ENCODE measurements at regions not wholly inside any gene's neighbourhood (a gene's known extent, or its start where the extent isn't known, plus 50 kb on each side); places are given as distances from the start of the nearest gene placed in this dataset.
"Not testable (repeated sequence)": the region's sequence is repeated elsewhere in the genome, so short reads cannot be mapped to it uniquely, and the experiment has no call there.

DNA sequence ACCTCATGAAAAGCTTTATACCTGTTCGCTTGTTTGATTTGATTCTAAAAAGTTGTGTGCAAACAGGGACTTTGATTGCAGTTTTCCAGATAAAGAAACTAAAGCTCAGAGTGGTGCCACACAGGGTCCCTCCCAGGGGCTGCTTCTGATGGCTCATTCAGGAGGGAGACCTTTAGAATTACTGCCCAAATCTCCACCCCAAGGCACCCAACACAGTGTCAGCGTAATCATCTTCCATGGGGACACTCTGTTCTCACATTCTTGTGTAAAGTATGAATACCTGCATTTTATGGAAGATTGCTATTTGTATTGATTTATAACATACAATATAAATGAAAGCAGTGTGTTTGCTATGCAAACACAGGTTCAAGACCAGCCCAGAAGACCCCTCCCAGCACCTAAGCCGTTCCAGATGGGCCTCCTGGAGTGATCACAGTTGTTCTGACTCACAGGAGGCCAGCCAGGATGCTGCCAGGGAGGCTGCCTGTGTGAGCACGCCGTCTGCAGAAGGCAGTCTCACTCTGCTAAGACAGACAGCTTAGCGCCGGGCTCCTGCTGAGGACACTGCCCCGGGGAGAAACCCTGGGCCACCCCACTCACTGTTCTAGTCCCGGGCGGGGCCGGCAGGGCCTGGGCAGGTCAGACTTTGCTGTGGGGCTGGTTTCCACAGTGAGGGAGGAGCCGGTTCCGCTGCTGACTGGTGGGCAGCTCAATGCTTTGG lies 185.6 kb downstream of the FAM43A start:
- Histone ChIP-seq H3K27me3 (ENCODE audit: insufficient read depth, low read depth, severe bottlenecking) (no peaks in the 10 kb centered on the region), H3K9me3 (ENCODE audit: severe bottlenecking) (no peaks in the 10 kb centered on the region), H3K4me3 (ENCODE audit: low read depth, low read length) (no peak overlapping the region), H3K27ac (peak overlapping the region; percentile 92), H3K36me3 (no peaks in the 10 kb centered on the region)
- TF ChIP-seq, protein P1, sequence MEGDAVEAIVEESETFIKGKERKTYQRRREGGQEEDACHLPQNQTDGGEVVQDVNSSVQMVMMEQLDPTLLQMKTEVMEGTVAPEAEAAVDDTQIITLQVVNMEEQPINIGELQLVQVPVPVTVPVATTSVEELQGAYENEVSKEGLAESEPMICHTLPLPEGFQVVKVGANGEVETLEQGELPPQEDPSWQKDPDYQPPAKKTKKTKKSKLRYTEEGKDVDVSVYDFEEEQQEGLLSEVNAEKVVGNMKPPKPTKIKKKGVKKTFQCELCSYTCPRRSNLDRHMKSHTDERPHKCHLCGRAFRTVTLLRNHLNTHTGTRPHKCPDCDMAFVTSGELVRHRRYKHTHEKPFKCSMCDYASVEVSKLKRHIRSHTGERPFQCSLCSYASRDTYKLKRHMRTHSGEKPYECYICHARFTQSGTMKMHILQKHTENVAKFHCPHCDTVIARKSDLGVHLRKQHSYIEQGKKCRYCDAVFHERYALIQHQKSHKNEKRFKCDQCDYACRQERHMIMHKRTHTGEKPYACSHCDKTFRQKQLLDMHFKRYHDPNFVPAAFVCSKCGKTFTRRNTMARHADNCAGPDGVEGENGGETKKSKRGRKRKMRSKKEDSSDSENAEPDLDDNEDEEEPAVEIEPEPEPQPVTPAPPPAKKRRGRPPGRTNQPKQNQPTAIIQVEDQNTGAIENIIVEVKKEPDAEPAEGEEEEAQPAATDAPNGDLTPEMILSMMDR (IDR thresholded peaks at IDR 0.05; ENCODE audit: low read depth, low read length), result no peak
- DNase-seq, result peak; percentile 93

DNA sequence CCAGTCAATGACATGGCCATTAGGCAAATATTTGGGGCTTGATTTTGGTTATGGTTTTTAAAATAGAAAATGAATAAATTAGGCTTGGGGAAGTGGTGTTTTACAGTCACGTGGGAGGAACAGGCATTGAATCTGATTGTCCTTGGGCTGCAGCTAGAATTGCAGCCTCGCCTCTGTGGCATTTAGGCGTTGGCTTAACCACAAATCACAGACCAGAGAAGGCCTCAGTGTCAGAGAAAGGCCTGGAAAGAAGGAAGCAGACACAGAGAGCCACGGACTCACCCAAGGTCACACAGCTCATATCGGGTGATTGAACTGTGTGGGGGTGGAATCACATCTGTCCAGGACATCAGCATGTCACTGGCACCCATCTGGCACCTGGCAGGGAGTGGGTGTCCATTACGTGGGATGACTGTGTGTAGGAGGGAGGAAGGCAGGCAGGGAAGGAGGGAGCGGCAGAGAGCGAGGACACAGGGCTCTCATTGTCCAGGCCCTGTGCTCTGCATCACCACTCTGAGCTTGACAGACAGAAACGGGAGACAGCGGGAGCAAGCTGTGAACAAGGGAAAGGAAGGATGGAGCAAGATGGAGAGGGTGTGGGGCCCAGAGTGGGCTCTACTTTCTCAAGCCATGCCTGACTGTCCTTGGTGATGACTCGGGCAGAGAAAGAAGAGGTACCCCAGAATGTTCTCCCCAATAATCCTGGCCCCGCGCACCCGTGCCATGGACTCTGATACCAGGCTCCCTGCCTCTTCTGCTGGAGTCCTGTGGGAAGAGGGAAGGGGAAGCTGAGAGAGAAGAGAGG lies 186.4 kb downstream of the FAM43A start:
- Histone ChIP-seq H3K36me3 (no peaks in the 10 kb centered on the region), H3K4me3 (ENCODE audit: low read depth, low read length) (no peak overlapping the region), H3K27me3 (ENCODE audit: insufficient read depth, low read depth, severe bottlenecking) (no peaks in the 10 kb centered on the region), H3K27ac (peak overlapping the region; percentile 92), H3K9me3 (ENCODE audit: severe bottlenecking) (no peaks in the 10 kb centered on the region)
- TF ChIP-seq, protein P1 (IDR thresholded peaks at IDR 0.05; ENCODE audit: low read depth, low read length), result no peak
- DNase-seq, result peak; percentile 39

DNA sequence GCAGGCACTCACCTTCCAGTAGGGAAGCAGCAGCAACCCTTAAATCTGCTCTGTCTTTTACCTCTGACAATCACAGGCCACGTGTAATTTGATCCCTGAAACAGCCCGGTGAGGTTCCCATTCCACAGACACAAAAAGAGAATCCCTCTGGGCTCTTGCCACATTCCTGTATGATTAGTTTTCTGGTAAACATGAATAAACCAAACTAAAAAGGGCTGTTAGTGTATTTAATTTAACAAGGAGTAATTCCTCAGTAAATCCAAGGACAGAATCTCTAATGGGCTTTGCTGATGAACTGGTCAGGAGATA lies 186.9 kb downstream of the FAM43A start:
- peak overlapping the region; percentile 92 for H3K27ac ChIP-seq
- no peaks in the 10 kb centered on the region for H3K27me3 ChIP-seq (ENCODE audit: insufficient read depth, low read depth, severe bottlenecking)
- TF ChIP-seq, protein P1 (IDR thresholded peaks at IDR 0.05; ENCODE audit: low read depth, low read length), result no peak
- no peaks in the 10 kb centered on the region for H3K36me3 ChIP-seq
- H3K4me3 ChIP-seq (ENCODE audit: low read depth, low read length), result no peak overlapping the region
- H3K9me3 ChIP-seq (ENCODE audit: severe bottlenecking), result no peaks in the 10 kb centered on the region
- no peak for DNase-seq

DNA sequence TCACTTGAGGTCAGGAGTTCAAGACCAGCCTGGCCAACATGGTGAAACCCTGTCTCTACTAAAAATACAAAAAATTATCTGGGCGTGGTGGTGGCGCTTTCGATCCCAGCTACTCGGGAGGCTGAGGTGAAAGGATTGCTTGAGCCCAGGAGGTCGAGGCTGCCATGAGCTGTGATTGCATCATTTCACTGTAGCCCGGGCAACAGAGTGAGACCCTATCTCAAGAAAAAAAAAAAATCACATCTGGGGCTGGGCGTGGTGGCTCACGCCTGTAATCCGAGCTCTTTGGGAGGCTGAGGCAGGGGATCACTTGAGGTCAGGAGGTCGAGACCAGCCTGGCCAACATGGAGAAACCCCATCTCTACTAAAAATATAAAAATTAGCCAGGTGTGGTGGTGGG lies 187.8 kb downstream of the FAM43A start:
- DNase-seq; H3K36me3 ChIP-seq; H3K27me3 ChIP-seq (ENCODE audit: insufficient read depth, low read depth, severe bottlenecking); H3K4me3 ChIP-seq (ENCODE audit: low read depth, low read length); H3K27ac ChIP-seq; H3K9me3 ChIP-seq (ENCODE audit: severe bottlenecking): not testable (repeated sequence)

DNA sequence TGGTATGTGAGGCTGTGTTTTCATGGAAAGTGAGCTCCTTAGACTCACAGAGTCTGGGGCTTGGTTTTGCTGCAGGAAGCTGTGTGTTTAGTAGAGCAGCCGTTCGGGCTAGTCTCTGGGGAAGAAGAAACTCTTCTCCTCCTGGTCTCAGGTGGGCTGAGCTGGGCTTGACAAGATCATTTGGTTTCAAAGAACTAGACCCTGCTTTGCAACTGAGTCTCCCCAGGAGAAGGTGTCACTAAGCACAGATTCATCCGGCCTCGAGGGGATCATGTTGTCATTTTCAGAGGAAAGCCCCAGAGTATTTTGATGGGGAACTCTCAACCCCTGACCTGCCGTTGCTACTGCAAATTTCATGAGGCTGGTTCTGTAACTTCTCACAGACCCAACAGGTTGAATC lies 188.5 kb downstream of the FAM43A start:
- no peaks in the 10 kb centered on the region for H3K36me3 ChIP-seq
- H3K9me3 ChIP-seq (ENCODE audit: severe bottlenecking), result no peaks in the 10 kb centered on the region
- H3K4me3 ChIP-seq (ENCODE audit: low read depth, low read length), result no peak overlapping the region
- H3K27ac ChIP-seq, result no peak overlapping the region
- DNase-seq, result no peak
- TF ChIP-seq, protein P1 (IDR thresholded peaks at IDR 0.05; ENCODE audit: low read depth, low read length), result no peak
- H3K27me3 ChIP-seq (ENCODE audit: insufficient read depth, low read depth, severe bottlenecking), result no peaks in the 10 kb centered on the region

DNA sequence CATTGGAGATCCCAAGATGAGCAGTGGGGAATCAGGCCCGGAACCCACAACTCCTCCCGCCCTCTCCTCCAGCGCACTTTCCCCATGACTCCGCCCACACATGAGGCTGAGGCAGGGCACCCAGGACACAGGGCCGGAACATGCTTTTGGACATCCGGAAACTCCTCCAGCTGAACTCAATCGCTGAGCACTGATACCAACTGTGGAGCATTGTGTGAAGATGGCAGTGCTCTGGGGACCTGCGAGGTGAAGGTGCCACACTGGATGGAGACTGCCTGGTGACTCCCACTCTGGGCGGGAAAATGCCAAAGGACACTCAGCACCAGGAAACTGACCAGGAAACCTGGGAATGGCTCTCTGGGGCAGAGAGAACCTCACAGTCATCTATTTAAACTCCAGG lies 189.1 kb downstream of the FAM43A start:
- Histone ChIP-seq H3K9me3 (ENCODE audit: severe bottlenecking) (no peaks in the 10 kb centered on the region), H3K27me3 (ENCODE audit: insufficient read depth, low read depth, severe bottlenecking) (no peaks in the 10 kb centered on the region), H3K36me3 (no peaks in the 10 kb centered on the region), H3K27ac (no peak overlapping the region), H3K4me3 (ENCODE audit: low read depth, low read length) (no peak overlapping the region)
- DNase-seq, result no peak
- TF ChIP-seq, protein P1 (IDR thresholded peaks at IDR 0.05; ENCODE audit: low read depth, low read length), result no peak

All from WERI-Rb-1 (cell line).